Suprapubic skin (tissue), 3 donors: ENCODE measurements at regions not wholly inside any gene's neighbourhood (a gene's known extent, or its start where the extent isn't known, plus 50 kb on each side); places are given as distances from the start of the nearest gene placed in this dataset.
"Not testable (repeated sequence)": the region's sequence is repeated elsewhere in the genome, so short reads cannot be mapped to it uniquely, and the experiment has no call there.

ENCODE experiments used
- EP300 ChIP-seq: sonication (generic); formaldehyde crosslinking; IDR thresholded peaks from one replicate; pipeline ENCODE4 v1.6.1; 2017; ENCODE audit warnings: antibody characterized with exemption
- TF ChIP-seq, protein P1 (sequence below), 2 donors: fragments of 200-600 bp in 1 of 2; fragments of 450-650 bp in 1 of 2; sonication (generic) in 1 of 2; IDR thresholded peaks; one replicate each; pipeline ENCODE4 v1.5.1; 2016 to 2019; ENCODE audit warnings: antibody characterized with exemption in 2 of 2, mild to moderate bottlenecking in 1 of 2, moderate library complexity in 1 of 2

DNA sequence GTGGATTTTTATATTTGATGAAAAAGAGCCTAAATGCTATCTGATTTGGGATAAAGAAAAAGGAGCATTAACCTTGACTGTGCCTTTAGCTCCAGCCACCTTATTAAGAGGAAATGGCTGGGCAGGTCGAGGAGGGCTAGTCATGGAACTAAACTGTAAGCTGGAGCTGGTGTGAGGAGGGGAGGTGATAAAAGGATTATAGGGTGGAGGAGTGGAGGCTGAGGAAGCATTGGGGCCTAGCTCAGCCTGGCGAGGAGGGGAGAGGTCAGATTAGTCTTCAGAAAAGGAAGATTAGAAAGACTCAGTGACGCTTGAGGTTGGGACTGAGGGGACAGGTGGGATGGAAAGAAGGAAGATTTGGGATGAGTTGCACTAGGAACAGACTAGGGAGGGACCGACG, 222.7 kb downstream of the OTOP1 start:
- TF ChIP-seq EP300: not testable (repeated sequence)
- TF ChIP-seq, protein P1, sequence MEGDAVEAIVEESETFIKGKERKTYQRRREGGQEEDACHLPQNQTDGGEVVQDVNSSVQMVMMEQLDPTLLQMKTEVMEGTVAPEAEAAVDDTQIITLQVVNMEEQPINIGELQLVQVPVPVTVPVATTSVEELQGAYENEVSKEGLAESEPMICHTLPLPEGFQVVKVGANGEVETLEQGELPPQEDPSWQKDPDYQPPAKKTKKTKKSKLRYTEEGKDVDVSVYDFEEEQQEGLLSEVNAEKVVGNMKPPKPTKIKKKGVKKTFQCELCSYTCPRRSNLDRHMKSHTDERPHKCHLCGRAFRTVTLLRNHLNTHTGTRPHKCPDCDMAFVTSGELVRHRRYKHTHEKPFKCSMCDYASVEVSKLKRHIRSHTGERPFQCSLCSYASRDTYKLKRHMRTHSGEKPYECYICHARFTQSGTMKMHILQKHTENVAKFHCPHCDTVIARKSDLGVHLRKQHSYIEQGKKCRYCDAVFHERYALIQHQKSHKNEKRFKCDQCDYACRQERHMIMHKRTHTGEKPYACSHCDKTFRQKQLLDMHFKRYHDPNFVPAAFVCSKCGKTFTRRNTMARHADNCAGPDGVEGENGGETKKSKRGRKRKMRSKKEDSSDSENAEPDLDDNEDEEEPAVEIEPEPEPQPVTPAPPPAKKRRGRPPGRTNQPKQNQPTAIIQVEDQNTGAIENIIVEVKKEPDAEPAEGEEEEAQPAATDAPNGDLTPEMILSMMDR (IDR thresholded peaks at IDR 0.05): not testable (repeated sequence)
